RWPE2 (cell line): ENCODE measurements at regions not wholly inside any gene's neighbourhood (a gene's known extent, or its start where the extent isn't known, plus 50 kb on each side); places are given as distances from the start of the nearest gene placed in this dataset.

Source experiments
- ATAC-seq: fragments of 200-7000 bp; cut with Tn5 transposase; 3 replicates; pipeline ENCODE4 v1.9.1; 2021; ENCODE audit warnings: low read depth
- DNase-seq: peaks from one replicate; pipeline ENCODE4 v3.0.0-alpha.2; 2020; ENCODE audit warnings: low spot score
- H3K27ac ChIP-seq: fragments of 450-650 bp; 2 replicates; pipeline ENCODE4 v1.5.1; 2017; ENCODE audit warnings: mild to moderate bottlenecking; ENCODE audit not compliant: poor library complexity, severe bottlenecking
- H3K27me3 ChIP-seq: fragments of 250-450 bp; sonication (Bioruptor Pico); 2 replicates; pipeline ENCODE4 v1.5.1; 2021; ENCODE audit warnings: mild to moderate bottlenecking, moderate library complexity; ENCODE audit not compliant: insufficient read depth, poor library complexity, severe bottlenecking
- H3K36me3 ChIP-seq: fragments of 250-450 bp; sonication (Bioruptor Pico); 2 replicates; pipeline ENCODE4 v1.5.1; 2020; ENCODE audit warnings: low read depth, mild to moderate bottlenecking, moderate library complexity
- H3K4me1 ChIP-seq: fragments of 250-450 bp; sonication (Bioruptor Pico); 2 replicates; pipeline ENCODE4 v1.5.1; 2021; ENCODE audit warnings: mild to moderate bottlenecking, moderate library complexity; ENCODE audit not compliant: insufficient read depth, poor library complexity, severe bottlenecking
- H3K4me3 ChIP-seq: fragments of 250-450 bp; sonication (Bioruptor Pico); 2 replicates; pipeline ENCODE4 v1.5.1; 2021; ENCODE audit warnings: mild to moderate bottlenecking, moderate library complexity; ENCODE audit not compliant: severe bottlenecking
- H3K9me3 ChIP-seq: fragments of 250-450 bp; sonication (Bioruptor Pico); 2 replicates; pipeline ENCODE4 v1.5.1; 2021; ENCODE audit warnings: mild to moderate bottlenecking, moderate library complexity; ENCODE audit not compliant: severe bottlenecking
- CTCF ChIP-seq: fragments of 450-650 bp; IDR thresholded peaks from one replicate; pipeline ENCODE4 v1.5.1; 2017; ENCODE audit warnings: mild to moderate bottlenecking, moderate library complexity; ENCODE audit not compliant: poor library complexity, severe bottlenecking

- H3K36me3 ChIP-seq, result no peaks in the 10 kb centered on the region
- no peak overlapping the region for H3K4me3 ChIP-seq
- H3K9me3 ChIP-seq, result no peaks in the 10 kb centered on the region
- no peak for ATAC-seq
- no peaks in the 10 kb centered on the region for H3K27me3 ChIP-seq
- no peak for TF ChIP-seq CTCF
- no peaks in the 10 kb centered on the region for H3K4me1 ChIP-seq
- DNase-seq, result no peak
- no peak overlapping the region for H3K27ac ChIP-seq
Observed at GRCh38 chr10:85508159-85508558, 858.4 kb downstream of the GRID1 start.

- DNase-seq, result no peak
- Histone ChIP-seq H3K4me3 (no peak overlapping the region), H3K27me3 (no peaks in the 10 kb centered on the region), H3K36me3 (no peaks in the 10 kb centered on the region), H3K27ac (no peak overlapping the region), H3K4me1 (no peaks in the 10 kb centered on the region), H3K9me3 (no peaks in the 10 kb centered on the region)
- no peak for ATAC-seq
- no peak for TF ChIP-seq CTCF
Observed at GRCh38 chr10:85510682-85511081, 855.9 kb downstream of the GRID1 start.

- Histone ChIP-seq H3K4me3 (no peak overlapping the region), H3K36me3 (no peaks in the 10 kb centered on the region), H3K27me3 (no peaks in the 10 kb centered on the region), H3K27ac (no peak overlapping the region), H3K4me1 (no peaks in the 10 kb centered on the region), H3K9me3 (no peaks in the 10 kb centered on the region)
- DNase-seq (no peak), ATAC-seq (no peak)
- no peak for TF ChIP-seq CTCF
Observed at GRCh38 chr10:85513436-85513835, 853.2 kb downstream of the GRID1 start.

- H3K36me3 ChIP-seq, result no peaks in the 10 kb centered on the region
- H3K4me1 ChIP-seq, result no peaks in the 10 kb centered on the region
- H3K4me3 ChIP-seq, result no peak overlapping the region
- H3K27me3 ChIP-seq, result no peaks in the 10 kb centered on the region
- DNase-seq (no peak), ATAC-seq (no peak)
- no peak overlapping the region for H3K27ac ChIP-seq
- no peak for TF ChIP-seq CTCF
- no peaks in the 10 kb centered on the region for H3K9me3 ChIP-seq
Observed at GRCh38 chr10:85515316-85515715, 851.3 kb downstream of the GRID1 start.

- Histone ChIP-seq H3K9me3 (peaks cover 7% of the 10 kb centered on the region), H3K27ac (no peak overlapping the region), H3K4me1 (peaks cover 15% of the 10 kb centered on the region), H3K4me3 (no peak overlapping the region), H3K36me3 (no peaks in the 10 kb centered on the region), H3K27me3 (no peaks in the 10 kb centered on the region)
- ATAC-seq (no peak), DNase-seq (no peak)
- no peak for TF ChIP-seq CTCF
Observed at GRCh38 chr10:85524001-85524666, 842.5 kb downstream of the GRID1 start.
